T47D (cell line): ENCODE measurements at regions not wholly inside any gene's neighbourhood (a gene's known extent, or its start where the extent isn't known, plus 50 kb on each side); places are given as distances from the start of the nearest gene placed in this dataset.

ENCODE experiments used
- DNase-seq, 2 experiments: peaks; one replicate each; pipeline versions ENCODE4 v3.0.0 to v3.0.0-alpha.2; 2011 to 2012; ENCODE audit warnings: low read depth in 1 of 2, low spot score in 1 of 2
- JUND ChIP-seq: IDR thresholded peaks from 2 replicates; pipeline ENCODE4 v1.6.1; 2012; ENCODE audit warnings: low read depth
- in situ Hi-C: cut with HindIII; loops from 2 replicates; pipeline ENCODE4 v1.10.0; 2016; ENCODE audit warnings: low sequenced_read_pairs, low pct_unique_long_range_greater_than_20kb

GRCh38 chr1:193685986-193686385 is 499.6 kb upstream of the B3GALT2 start:
- no peak for TF ChIP-seq JUND
- in situ Hi-C loops, result no loop called here
- DNase-seq, result no peak

GRCh38 chr1:193681422-193681821 is 495.0 kb upstream of the B3GALT2 start:
- DNase-seq, result no peak
- TF ChIP-seq JUND, result no peak
- in situ Hi-C loops, result no loop called here

GRCh38 chr1:193680924-193681316 is 494.5 kb upstream of the B3GALT2 start:
- in situ Hi-C loops, result no loop called here
- TF ChIP-seq JUND, result no peak
- DNase-seq, result no peak

GRCh38 chr1:193680247-193680923 is 494.0 kb upstream of the B3GALT2 start:
- no peak for TF ChIP-seq JUND
- in situ Hi-C loops, result no loop called here
- DNase-seq, result no peak

- no peak for TF ChIP-seq JUND
- in situ Hi-C loops, result no loop called here
- DNase-seq, result no peak
These were observed 491.5 kb upstream of the B3GALT2 start for GRCh38 chr1:193677874-193678273.

- no peak for TF ChIP-seq JUND
- in situ Hi-C loops, result no loop called here
- DNase-seq, result no peak
These were observed 490.7 kb upstream of the B3GALT2 start for GRCh38 chr1:193676996-193677549.

GRCh38 chr1:193674292-193674944 is 488.0 kb upstream of the B3GALT2 start:
- no peak for DNase-seq
- TF ChIP-seq JUND, result no peak
- in situ Hi-C loops, result no loop called here

GRCh38 chr1:193666485-193667083 is 480.2 kb upstream of the B3GALT2 start:
- DNase-seq, result no peak
- no peak for TF ChIP-seq JUND
- in situ Hi-C loops, result no loop called here

GRCh38 chr1:193663965-193664364 is 477.6 kb upstream of the B3GALT2 start:
- no peak for DNase-seq
- no peak for TF ChIP-seq JUND
- in situ Hi-C loops, result no loop called here

GRCh38 chr1:193662030-193662429 is 475.6 kb upstream of the B3GALT2 start:
- no peak for TF ChIP-seq JUND
- in situ Hi-C loops, result no loop called here
- no peak for DNase-seq

- no peak for DNase-seq
- no peak for TF ChIP-seq JUND
- in situ Hi-C loops, result no loop called here
These were observed 475.0 kb upstream of the B3GALT2 start for GRCh38 chr1:193661385-193661784.

GRCh38 chr1:193660428-193660827 is 474.0 kb upstream of the B3GALT2 start:
- no peak for DNase-seq
- in situ Hi-C loops, result no loop called here
- TF ChIP-seq JUND, result no peak

GRCh38 chr1:193658691-193659090 is 472.3 kb upstream of the B3GALT2 start:
- TF ChIP-seq JUND, result no peak
- no peak for DNase-seq
- in situ Hi-C loops, result no loop called here
